ENCODE measurements at regions not wholly inside any gene's neighbourhood (a gene's known extent, or its start where the extent isn't known, plus 50 kb on each side); places are given as distances from the start of the nearest gene placed in this dataset.

DNA sequence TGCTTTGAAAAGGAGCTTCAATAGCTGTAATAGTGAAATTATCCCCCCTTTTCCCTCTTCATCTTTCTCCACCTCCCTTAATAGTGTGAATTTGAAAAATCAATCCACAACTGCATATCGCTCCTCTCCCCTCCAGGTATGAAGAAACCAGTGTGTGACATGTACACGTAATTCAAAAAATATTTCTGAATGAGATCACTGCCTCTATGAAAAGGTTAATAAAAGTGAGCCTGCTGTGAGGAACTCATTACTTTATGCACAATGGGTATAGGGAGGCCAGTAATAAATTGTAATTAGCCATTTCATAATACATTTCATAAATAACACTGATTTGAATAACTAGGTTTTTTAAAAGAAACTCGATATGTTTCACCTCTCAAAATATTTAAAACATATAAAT, 209.0 kb upstream of the KYNU start:
- Histone ChIP-seq H3T11ph (ENCODE audit: low read length) (no peak overlapping the region), H2BK12ac (ENCODE audit: insufficient read length, low read depth, low read length) (no peak overlapping the region), H3K23me2 (ENCODE audit: insufficient read length, low read depth, low read length, poor library complexity, severe bottlenecking) (no peaks in the 10 kb centered on the region), H4K8ac (replicated peaks; ENCODE audit: insufficient read length, low read depth, low read length) (no peak overlapping the region), H3K79me1 (ENCODE audit: insufficient read depth, low read depth, low read length, poor library complexity, severe bottlenecking) (no peaks in the 10 kb centered on the region), H2BK15ac (ENCODE audit: low read depth, low read length) (no peak overlapping the region), H3K4me2 (ENCODE audit: insufficient read depth, insufficient read length, low read length) (no peak overlapping the region), H3K4ac (ENCODE audit: low read depth, low read length) (no peak overlapping the region), H3K9me3 (ENCODE audit: control insufficient read depth, low read depth, low read length) (no peaks in the 10 kb centered on the region), H4K91ac (ENCODE audit: insufficient read length, low read depth, low read length) (no peak overlapping the region), H3K23ac (ENCODE audit: insufficient read length, low read depth, low read length) (no peak overlapping the region), H3K9ac (ENCODE audit: extremely low read depth, insufficient read length, low read length) (no peak overlapping the region), H3K56ac (ENCODE audit: insufficient read length, low read depth, low read length) (no peak overlapping the region), H2BK120ac (ENCODE audit: low read depth, low read length, poor library complexity, severe bottlenecking) (no peak overlapping the region), H4K5ac (ENCODE audit: insufficient read length, low read depth, low read length) (no peak overlapping the region), H2AFZ (ENCODE audit: low read length) (no peak overlapping the region), H3K14ac (ENCODE audit: insufficient read depth, low read length) (no peak overlapping the region), H3K18ac (ENCODE audit: insufficient read length, low read depth, low read length) (no peak overlapping the region), H3K27ac (ENCODE audit: insufficient read length, low read depth, low read length) (no peak overlapping the region), H2AK5ac (ENCODE audit: insufficient read length, low read length) (no peak overlapping the region), H2BK20ac (ENCODE audit: low read depth, low read length, poor library complexity, severe bottlenecking) (no peak overlapping the region), H4K20me1 (ENCODE audit: control insufficient read depth, insufficient read depth, insufficient read length) (no peaks in the 10 kb centered on the region), H3K79me2 (ENCODE audit: insufficient read depth, low read length) (no peaks in the 10 kb centered on the region), H3K4me1 (ENCODE audit: insufficient read depth, low read length) (no peaks in the 10 kb centered on the region), H2BK5ac (ENCODE audit: insufficient read length, low read length) (no peak overlapping the region), H3K27me3 (ENCODE audit: insufficient read depth, low read length) (no peaks in the 10 kb centered on the region)
- no CpG with 5 or more reads among the region's 3 CpGs for WGBS (ENCODE audit: extremely low coverage, insufficient read length, low lambda C conversion rate)
- TF ChIP-seq CTCF (conservative IDR thresholded peaks at IDR 0.05): no peak
- DNase-seq: no peak
- no peaks in the 10 kb centered on the region for H3K27me3 Mint-ChIP-seq (ENCODE audit: low read depth)
- no peaks in the 10 kb centered on the region for H3K36me3 Mint-ChIP-seq (ENCODE audit: insufficient read depth in 1 of 3, low read depth in 3 of 3)
- H3K27ac Mint-ChIP-seq: no peak overlapping the region
- H3K9me3 Mint-ChIP-seq: no peaks in the 10 kb centered on the region
- H3K4me3 Mint-ChIP-seq: no peak overlapping the region
- H3K4me1 Mint-ChIP-seq: no peaks in the 10 kb centered on the region

All from H9 (cell line).